Pancreas (tissue), 10 donors: ENCODE measurements at regions not wholly inside any gene's neighbourhood (a gene's known extent, or its start where the extent isn't known, plus 50 kb on each side); places are given as distances from the start of the nearest gene placed in this dataset.
A peak's percentile ranks its signal among the peaks of the same experiment; 100 is the strongest.

Experiments used
- ATAC-seq, 4 donors: fragments of 200-7000 bp; cut with Tn5 transposase; one replicate each; pipeline versions ENCODE4 v1.8.0 to v1.9.1; 2020; ENCODE audit warnings: mild to moderate bottlenecking in 4 of 4, moderate library complexity in 4 of 4
- DNase-seq, 6 donors: peaks; one replicate each; pipeline ENCODE4 v3.0.0-alpha.2; 2020
- FAIRE-seq: peaks from 2 replicates; lab custom pipeline; 2012; peaks lifted over from hg19 to GRCh38; lab: Jason Lieb, UNC
- H3K27ac ChIP-seq, 4 donors: fragments of 200-600 bp; sonication (generic); 1 replicate in 3 of 4; 2 replicates in 1 of 4; pipeline versions ENCODE4 v1.5.0 to v1.8.0; 2020
- H3K27me3 ChIP-seq, 4 donors: fragments of 200-600 bp; one replicate each; pipeline ENCODE4 v1.8.0; 2021
- H3K36me3 ChIP-seq, 3 donors: fragments of 200-600 bp; sonication (generic) in 1 of 3; one replicate each; pipeline versions ENCODE4 v1.5.0 to v1.8.0; 2020 to 2021
- H3K4me1 ChIP-seq, 3 donors: fragments of 200-600 bp; one replicate each; pipeline ENCODE4 v1.8.0; 2021
- H3K4me3 ChIP-seq, 4 donors: fragments of 200-600 bp; sonication (generic) in 2 of 4; one replicate each; pipeline versions ENCODE4 v1.5.0 to v1.8.0; 2020 to 2021
- H3K9me3 ChIP-seq, 4 donors: fragments of 200-600 bp; one replicate each; pipeline ENCODE4 v1.8.0; 2021
- WGBS, 2 donors: extraction: QIAGEN DNeasy Blood & Tissue Kit; methylation state at CpG; one replicate each; pipeline ENCODE4 v1.1.7; 2013; 5-methylcytosine and 5-hydroxymethylcytosine counted together
- intact Hi-C, 3 donors: fragments of 100-400 bp; cut with DNase I; formaldehyde crosslinking; loops; one replicate each; pipeline versions ENCODE4 v1.11.1 to v1.14.2; 2022
- TF ChIP-seq, protein P1 (sequence below), 4 donors: fragments of 200-600 bp; sonication (generic) in 3 of 4; IDR thresholded peaks; one replicate each; pipeline versions ENCODE4 v1.5.0 to v1.8.0; 2021; ENCODE audit warnings: antibody characterized with exemption in 4 of 4
- donor health status: healthy with polysubstance abuse.
- donor health status: DM: no; HTN: no; CAD: no; lungs with moderate emphysema.
- donor health status: DM: no; HTN: no; CAD: no.
- donor health status: control.
- donor health status: control.
- donor health status: Bipolar disorder and iron deficiency.
- donor health status: DM: yes; HTN: yes; CAD: no.
- donor health status: DM: no; HTN: no; CAD: no.
- donor health status: DM: no; HTN: no; CAD: no.
- donor health status: DM: yes; HTN: yes; CAD: no.

DNA sequence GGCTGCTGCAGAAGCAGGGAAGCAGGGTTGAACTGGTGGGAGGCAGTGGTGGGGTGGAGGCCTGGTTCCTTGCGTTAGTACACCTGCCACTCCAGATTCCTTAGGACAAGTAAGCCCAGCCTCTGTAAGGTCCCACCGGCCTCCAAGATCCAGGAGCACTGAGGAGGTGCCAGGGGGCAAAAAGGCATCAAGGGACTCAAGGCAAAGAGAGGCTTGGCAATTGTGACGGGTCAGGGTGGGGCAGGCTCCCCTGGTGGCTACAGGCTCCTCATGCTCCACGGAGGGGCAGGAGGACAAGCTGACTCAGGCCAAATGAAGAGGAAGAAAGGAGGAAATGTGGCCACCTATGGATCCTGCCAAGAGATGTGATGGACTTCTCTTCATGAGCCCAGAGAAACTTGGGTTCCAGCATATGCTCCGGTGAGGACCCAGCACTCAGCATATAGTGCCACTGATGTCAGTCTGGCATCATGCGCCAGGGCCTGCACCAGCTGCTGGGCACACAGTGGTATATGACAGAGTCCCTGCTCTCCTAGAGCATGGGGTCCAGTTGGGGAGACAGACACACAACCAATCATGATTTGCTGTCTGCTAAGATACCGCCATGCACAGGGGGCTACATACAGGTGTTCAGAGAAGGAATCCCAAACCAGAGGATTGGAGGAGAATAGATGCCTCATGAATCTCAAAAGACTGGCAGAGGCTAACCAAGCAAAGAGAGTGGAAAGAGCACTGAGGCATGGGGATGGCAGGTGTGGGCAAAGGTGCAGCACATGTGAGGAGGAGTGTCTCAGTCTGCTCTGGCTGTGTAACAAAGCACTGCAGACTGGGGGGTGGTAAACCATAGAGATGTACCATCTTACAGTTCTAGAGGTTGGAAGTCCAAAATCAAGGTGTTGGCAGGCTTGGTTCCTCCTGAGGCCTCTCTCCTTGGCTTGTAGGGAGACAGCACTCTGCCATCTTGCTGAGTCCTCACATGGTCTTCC lies 249.7 kb downstream of the RHOU start:
- FAIRE-seq (no peak), ATAC-seq (no peak), DNase-seq (no peak)
- Histone ChIP-seq H3K4me3 (no peak overlapping the region), H3K4me1 (no peaks in the 10 kb centered on the region), H3K36me3 (no peaks in the 10 kb centered on the region), H3K9me3 (no peaks in the 10 kb centered on the region), H3K27ac (no peak overlapping the region), H3K27me3 (no peaks in the 10 kb centered on the region)
- TF ChIP-seq, protein P1, sequence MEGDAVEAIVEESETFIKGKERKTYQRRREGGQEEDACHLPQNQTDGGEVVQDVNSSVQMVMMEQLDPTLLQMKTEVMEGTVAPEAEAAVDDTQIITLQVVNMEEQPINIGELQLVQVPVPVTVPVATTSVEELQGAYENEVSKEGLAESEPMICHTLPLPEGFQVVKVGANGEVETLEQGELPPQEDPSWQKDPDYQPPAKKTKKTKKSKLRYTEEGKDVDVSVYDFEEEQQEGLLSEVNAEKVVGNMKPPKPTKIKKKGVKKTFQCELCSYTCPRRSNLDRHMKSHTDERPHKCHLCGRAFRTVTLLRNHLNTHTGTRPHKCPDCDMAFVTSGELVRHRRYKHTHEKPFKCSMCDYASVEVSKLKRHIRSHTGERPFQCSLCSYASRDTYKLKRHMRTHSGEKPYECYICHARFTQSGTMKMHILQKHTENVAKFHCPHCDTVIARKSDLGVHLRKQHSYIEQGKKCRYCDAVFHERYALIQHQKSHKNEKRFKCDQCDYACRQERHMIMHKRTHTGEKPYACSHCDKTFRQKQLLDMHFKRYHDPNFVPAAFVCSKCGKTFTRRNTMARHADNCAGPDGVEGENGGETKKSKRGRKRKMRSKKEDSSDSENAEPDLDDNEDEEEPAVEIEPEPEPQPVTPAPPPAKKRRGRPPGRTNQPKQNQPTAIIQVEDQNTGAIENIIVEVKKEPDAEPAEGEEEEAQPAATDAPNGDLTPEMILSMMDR (IDR thresholded peaks at IDR 0.05): no peak
- WGBS, 2 donors: 88 to 89% methylated on average over 7 of the region's 7 CpGs
- intact Hi-C loops: no loop called here

DNA sequence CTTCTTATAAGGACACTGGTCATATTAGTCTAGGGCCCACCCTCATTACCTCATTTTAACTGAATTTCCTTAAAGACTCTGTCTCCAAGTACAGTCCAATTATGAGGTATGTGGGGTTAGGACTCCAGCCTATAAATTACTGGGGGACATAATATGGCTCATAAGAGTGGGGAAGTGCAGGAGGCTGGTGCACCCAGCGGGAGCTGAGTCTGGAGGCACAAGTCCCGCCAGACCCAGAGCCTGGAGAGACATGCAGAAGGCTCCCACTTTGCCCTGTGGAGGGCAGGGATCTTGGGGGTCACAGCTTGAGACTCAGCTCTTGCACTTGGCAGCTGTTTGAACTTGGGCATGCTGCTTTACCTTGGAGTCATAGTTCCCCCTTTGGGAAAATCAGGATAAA lies 250.4 kb downstream of the RHOU start:
- WGBS, 2 donors: 80 to 92% methylated on average over 2 of the region's 2 CpGs
- no peak overlapping the region for H3K4me3 ChIP-seq
- no peaks in the 10 kb centered on the region for H3K4me1 ChIP-seq
- DNase-seq (no peak), FAIRE-seq (no peak), ATAC-seq (no peak)
- H3K27ac ChIP-seq: no peak overlapping the region
- H3K27me3 ChIP-seq: no peaks in the 10 kb centered on the region
- TF ChIP-seq, protein P1 (IDR thresholded peaks at IDR 0.05): no peak
- H3K36me3 ChIP-seq: no peaks in the 10 kb centered on the region
- H3K9me3 ChIP-seq: no peaks in the 10 kb centered on the region
- intact Hi-C loops: no loop called here

DNA sequence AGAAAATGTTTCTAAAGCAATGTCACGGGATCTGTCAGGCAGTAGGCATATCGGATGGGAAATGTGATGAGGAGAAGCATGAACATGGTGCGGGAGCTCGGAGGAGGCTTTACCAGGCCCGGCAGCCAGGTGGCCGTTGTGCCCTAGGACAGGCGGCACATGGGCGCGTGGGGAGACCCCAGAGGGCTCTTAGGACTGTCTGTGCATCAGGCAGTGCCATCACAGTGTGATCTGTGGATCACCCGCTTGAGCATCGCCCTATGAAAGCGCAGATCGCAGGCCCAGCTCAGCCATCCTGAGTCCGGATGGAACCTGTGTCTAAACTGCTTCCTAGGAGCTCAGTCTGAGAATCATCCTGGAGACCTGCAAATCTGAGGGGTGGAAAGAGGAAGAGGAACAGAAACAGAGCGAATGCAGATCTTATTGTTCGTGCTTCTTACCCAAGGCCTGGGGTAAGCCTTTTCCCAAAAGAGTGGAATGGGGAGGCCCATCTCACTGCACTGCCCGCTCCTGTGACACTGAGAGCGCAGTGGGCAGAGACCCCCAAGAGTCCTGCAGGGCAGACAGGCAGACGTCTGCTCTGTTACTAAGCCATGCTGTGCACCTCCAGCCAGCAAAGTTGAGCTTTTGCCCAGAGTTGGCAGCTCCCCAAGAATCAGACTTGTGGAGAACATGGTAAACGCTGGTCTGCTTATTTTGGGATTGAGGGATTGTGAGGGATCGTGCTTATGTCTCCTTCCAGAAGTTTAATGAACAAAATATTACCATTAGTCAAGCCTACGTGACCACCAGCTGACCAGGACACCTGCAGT lies 251.0 kb downstream of the RHOU start:
- no peak for FAIRE-seq
- peak in 2 of 6 donors; percentile 42 to 55 for DNase-seq
- TF ChIP-seq, protein P1 (IDR thresholded peaks at IDR 0.05): no peak
- Histone ChIP-seq H3K4me1 (no peaks in the 10 kb centered on the region), H3K36me3 (no peaks in the 10 kb centered on the region), H3K27ac (no peak overlapping the region), H3K4me3 (no peak overlapping the region), H3K9me3 (no peaks in the 10 kb centered on the region), H3K27me3 (no peaks in the 10 kb centered on the region)
- ATAC-seq: peak in 1 of 4 donors; percentile 12
- WGBS, 2 donors: 73 to 76% methylated on average over 22 of the region's 22 CpGs
- intact Hi-C loops: no loop called here

DNA sequence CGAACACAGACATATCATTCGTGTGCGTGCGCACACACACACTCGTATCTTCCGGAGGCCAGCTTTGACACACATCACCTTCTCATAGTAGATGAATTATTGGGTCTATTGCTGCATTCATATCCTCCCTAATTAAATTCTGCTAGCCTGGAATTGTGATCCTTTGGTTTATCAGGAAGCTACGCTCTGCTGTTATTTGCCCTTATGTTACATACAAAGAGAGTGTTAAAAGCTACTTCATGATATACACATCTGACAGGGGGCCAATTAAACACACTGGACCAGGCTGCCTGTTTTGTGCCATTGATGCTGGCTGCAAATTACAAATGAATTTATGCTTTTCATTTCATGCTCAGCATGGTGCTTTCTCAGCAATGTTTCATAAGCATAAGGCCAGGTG lies 252.0 kb downstream of the RHOU start:
- H3K36me3 ChIP-seq: no peaks in the 10 kb centered on the region
- 81 to 87% methylated on average over 7 of the region's 7 CpGs for WGBS, 2 donors
- TF ChIP-seq, protein P1 (IDR thresholded peaks at IDR 0.05): no peak
- H3K27me3 ChIP-seq: no peaks in the 10 kb centered on the region
- H3K27ac ChIP-seq: no peak overlapping the region
- DNase-seq: no peak
- no peak overlapping the region for H3K4me3 ChIP-seq
- intact Hi-C loops: no loop called here
- H3K9me3 ChIP-seq: no peaks in the 10 kb centered on the region
- FAIRE-seq: no peak
- H3K4me1 ChIP-seq: no peaks in the 10 kb centered on the region
- ATAC-seq: no peak
